Testis (tissue), 2 donors: ENCODE measurements at regions not wholly inside any gene's neighbourhood (a gene's known extent, or its start where the extent isn't known, plus 50 kb on each side); places are given as distances from the start of the nearest gene placed in this dataset.

Experiments used
- POLR2A ChIP-seq: fragments of 450-650 bp; IDR thresholded peaks from one replicate; pipeline ENCODE4 v1.6.1; 2017; ENCODE audit warnings: antibody characterized with exemption, mild to moderate bottlenecking, moderate library complexity
- TF ChIP-seq, protein P1 (sequence below), 3 experiments: fragments of 450-650 bp in 2 of 3; fragments of 200-600 bp in 1 of 3; sonication (generic) in 1 of 3; IDR thresholded peaks; one replicate each; pipeline ENCODE4 v1.5.1; 2016 to 2019; ENCODE audit warnings: antibody characterized with exemption in 3 of 3, mild to moderate bottlenecking in 2 of 3, moderate library complexity in 1 of 3

DNA sequence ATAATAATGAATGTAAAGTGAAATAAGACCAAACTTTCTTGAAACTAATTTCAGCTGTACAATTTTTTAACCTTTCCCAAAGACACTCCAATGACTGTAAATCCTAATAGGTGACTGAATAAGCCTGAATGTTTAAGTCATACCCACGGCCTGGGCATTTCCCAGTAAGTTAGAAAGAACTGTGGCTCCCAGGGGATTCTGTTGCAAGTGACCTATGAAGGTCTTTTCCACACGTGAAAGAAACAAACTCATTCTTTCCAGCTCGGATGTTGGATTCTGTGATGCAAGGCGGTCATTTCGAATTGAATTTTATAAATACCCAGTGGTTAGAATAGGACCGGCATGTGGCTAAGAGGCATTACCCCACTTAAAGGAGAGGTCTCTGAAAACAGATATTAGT lies 1134.4 kb downstream of the GALC start:
- TF ChIP-seq POLR2A, result no peak
- TF ChIP-seq, protein P1, sequence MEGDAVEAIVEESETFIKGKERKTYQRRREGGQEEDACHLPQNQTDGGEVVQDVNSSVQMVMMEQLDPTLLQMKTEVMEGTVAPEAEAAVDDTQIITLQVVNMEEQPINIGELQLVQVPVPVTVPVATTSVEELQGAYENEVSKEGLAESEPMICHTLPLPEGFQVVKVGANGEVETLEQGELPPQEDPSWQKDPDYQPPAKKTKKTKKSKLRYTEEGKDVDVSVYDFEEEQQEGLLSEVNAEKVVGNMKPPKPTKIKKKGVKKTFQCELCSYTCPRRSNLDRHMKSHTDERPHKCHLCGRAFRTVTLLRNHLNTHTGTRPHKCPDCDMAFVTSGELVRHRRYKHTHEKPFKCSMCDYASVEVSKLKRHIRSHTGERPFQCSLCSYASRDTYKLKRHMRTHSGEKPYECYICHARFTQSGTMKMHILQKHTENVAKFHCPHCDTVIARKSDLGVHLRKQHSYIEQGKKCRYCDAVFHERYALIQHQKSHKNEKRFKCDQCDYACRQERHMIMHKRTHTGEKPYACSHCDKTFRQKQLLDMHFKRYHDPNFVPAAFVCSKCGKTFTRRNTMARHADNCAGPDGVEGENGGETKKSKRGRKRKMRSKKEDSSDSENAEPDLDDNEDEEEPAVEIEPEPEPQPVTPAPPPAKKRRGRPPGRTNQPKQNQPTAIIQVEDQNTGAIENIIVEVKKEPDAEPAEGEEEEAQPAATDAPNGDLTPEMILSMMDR (IDR thresholded peaks at IDR 0.05), result no peak
